ENCODE measurements at regions not wholly inside any gene's neighbourhood (a gene's known extent, or its start where the extent isn't known, plus 50 kb on each side); places are given as distances from the start of the nearest gene placed in this dataset.

DNA sequence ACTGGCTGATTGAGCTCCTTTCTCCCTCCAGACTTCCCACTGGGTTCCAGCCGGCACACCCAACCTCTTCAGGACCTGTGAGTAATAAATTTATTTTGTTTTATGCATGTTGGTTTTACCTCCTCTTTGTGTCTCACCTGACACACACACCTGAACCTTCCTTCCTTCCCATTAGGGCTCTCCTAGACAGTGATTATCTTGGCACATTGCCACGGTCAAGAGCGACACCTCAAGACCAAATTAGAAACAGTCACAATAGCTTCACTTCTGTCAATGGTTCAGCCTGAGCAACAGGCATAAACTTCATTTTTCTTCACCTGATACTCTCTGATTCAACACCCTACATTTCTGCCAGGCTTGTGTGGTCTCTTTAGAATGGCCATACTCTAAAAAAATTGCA is 296.3 kb upstream of the SMARCA2 start:
- DNase-seq (ENCODE audit: insufficient read length) (no peak), FAIRE-seq (no peak)
- TF ChIP-seq POLR2AphosphoS5 (IDR thresholded peaks at IDR 0.05; ENCODE audit: low read depth, low read length) (no peak), POLR2A (IDR thresholded peaks at IDR 0.05; ENCODE audit: low read depth, low read length) (no peak), TAF1 (IDR thresholded peaks at IDR 0.05; ENCODE audit: borderline replicate concordance, low read depth, low read length) (no peak)

GRCh38 chr9:1721196-1721595 is 294.0 kb upstream of the SMARCA2 start:
- no peak for TF ChIP-seq POLR2A (IDR thresholded peaks at IDR 0.05; ENCODE audit: low read depth, low read length)
- FAIRE-seq (no peak), DNase-seq (ENCODE audit: insufficient read length) (no peak)

DNA sequence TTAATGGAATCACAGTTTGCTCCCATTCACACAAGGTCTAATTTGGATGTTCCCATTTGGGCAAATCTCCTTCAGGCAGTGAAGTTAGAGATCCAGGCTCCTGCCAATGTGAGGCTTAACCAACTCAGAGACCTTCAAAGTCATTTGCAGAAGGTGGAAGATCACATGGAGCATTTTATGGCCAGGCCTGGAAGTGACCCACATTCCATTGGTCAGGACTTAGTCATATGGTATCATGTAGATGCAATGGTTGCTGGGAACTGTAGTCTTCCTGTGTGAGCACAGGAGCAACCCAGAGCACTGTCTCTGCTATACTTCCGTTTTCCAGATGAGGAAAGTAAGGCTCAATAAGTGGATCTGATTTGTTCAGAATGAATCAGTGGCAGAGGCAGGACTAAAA is 292.7 kb upstream of the SMARCA2 start:
- DNase-seq (ENCODE audit: insufficient read length) (no peak), FAIRE-seq (peak; percentile 46)
- TF ChIP-seq POLR2A (IDR thresholded peaks at IDR 0.05; ENCODE audit: low read depth, low read length) (no peak), TAF1 (IDR thresholded peaks at IDR 0.05; ENCODE audit: borderline replicate concordance, low read depth, low read length) (no peak), POLR2AphosphoS5 (IDR thresholded peaks at IDR 0.05; ENCODE audit: low read depth, low read length) (no peak)

- no peak for TF ChIP-seq POLR2AphosphoS5 (IDR thresholded peaks at IDR 0.05; ENCODE audit: low read depth, low read length)
- no peak for FAIRE-seq
- DNase-seq (ENCODE audit: insufficient read length) = no peak
Observed at GRCh38 chr9:1723522-1724015, 291.6 kb upstream of the SMARCA2 start.

DNA sequence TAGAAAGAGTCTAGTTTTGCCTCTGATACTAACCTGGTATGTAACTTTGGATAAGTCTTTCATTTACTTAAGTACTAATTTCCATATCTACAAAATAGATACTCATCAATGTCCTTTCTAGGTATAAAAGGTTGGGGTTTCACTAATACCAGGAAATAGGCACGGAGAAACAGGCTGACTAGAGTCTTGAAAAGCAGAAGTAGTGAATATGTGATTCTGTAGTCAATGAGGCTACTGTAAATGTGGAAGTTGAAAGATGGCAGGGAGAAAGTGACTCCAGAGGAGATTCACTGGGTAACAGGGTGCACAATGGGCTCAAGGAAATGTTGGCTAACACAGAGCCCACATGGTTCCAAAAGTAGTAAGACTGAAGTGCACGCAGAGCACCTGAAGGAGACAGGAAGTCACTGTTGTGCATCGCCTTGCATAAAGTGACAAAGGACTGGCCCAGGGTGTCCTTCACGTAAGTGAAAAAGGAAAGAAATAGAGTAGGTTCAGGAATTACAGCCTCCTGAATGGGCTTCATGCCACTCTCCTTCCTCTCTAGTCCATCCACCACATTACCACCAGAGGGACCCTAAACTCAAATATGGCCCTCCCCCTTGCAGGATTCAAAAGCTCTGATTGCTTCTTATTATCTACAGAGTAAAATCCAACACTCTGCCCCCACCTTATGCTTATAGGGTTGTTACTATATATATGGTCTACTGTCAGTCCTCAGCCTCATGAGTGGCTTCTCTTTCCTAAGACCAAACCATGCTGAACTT is 288.0 kb upstream of the SMARCA2 start:
- peak; percentile 42 for FAIRE-seq
- DNase-seq (ENCODE audit: insufficient read length) = no peak
- no peak for TF ChIP-seq POLR2AphosphoS5 (IDR thresholded peaks at IDR 0.05; ENCODE audit: low read depth, low read length)

GRCh38 chr9:1729631-1730030 is 285.5 kb upstream of the SMARCA2 start:
- no peak for DNase-seq (ENCODE audit: insufficient read length)
- FAIRE-seq = no peak
- TF ChIP-seq TAF1 (IDR thresholded peaks at IDR 0.05; ENCODE audit: borderline replicate concordance, low read depth, low read length) = no peak
- TF ChIP-seq POLR2A (IDR thresholded peaks at IDR 0.05; ENCODE audit: low read depth, low read length) = no peak
- TF ChIP-seq POLR2AphosphoS5 (IDR thresholded peaks at IDR 0.05; ENCODE audit: low read depth, low read length) = no peak

GRCh38 chr9:1732670-1733069 is 282.5 kb upstream of the SMARCA2 start:
- TF ChIP-seq POLR2A (IDR thresholded peaks at IDR 0.05; ENCODE audit: low read depth, low read length) (no peak), TAF1 (IDR thresholded peaks at IDR 0.05; ENCODE audit: borderline replicate concordance, low read depth, low read length) (no peak)
- DNase-seq (ENCODE audit: insufficient read length) = no peak
- no peak for FAIRE-seq

DNA sequence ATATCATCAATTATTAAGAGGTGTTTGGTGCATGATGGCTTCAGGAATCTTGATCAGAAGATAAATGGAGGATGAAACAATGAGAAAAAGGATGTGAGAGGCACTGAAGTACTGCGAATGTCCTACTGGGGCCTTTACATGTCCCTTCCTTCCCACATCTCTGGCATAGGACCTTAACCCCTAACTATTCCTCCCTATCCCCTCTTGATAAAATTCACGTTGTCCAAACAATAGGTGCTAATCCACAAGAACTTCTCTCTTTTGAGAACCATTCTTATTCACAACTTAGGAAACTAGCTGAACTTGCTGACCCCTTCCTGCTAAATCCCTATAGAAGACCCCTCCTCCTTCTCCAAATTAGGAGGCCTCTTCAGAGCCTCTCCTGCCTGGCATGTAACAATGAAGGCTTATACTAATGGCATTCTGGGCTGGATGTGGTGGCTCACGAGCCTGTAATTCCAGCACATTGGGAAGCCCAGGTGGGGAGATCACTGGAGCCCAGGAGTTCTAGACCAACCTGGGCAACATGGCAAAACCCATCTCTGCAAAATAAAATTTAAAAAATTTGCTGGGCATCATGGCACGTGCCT is 276.5 kb upstream of the SMARCA2 start:
- FAIRE-seq (no peak), DNase-seq (ENCODE audit: insufficient read length) (no peak)
- TF ChIP-seq TAF1 (IDR thresholded peaks at IDR 0.05; ENCODE audit: borderline replicate concordance, low read depth, low read length) (no peak), POLR2A (IDR thresholded peaks at IDR 0.05; ENCODE audit: low read depth, low read length) (no peak), POLR2AphosphoS5 (IDR thresholded peaks at IDR 0.05; ENCODE audit: low read depth, low read length) (no peak)

- DNase-seq (ENCODE audit: insufficient read length) = no peak
- no peak for FAIRE-seq
- TF ChIP-seq TAF1 (IDR thresholded peaks at IDR 0.05; ENCODE audit: borderline replicate concordance, low read depth, low read length) (no peak), POLR2AphosphoS5 (IDR thresholded peaks at IDR 0.05; ENCODE audit: low read depth, low read length) (no peak), POLR2A (IDR thresholded peaks at IDR 0.05; ENCODE audit: low read depth, low read length) (no peak)
Observed at GRCh38 chr9:1743121-1743960, 271.8 kb upstream of the SMARCA2 start.

DNA sequence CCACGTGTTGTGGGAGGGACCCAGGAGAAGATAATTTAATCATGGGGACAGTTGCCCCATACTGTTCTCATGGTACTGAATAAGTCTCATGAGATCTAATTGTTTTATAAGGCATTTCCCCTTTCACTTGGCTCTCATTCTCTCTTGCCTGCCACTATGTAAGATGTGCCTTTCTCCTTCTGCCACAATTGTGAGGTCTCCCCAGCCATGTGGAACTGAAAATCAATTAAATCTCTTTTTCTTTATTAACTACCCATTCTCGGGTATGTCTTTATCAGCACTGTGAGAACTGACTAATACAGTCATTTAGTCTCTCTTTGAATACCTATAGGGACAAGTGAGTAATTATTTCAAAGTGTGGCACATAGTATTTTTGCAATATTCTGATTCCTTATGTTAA is 269.2 kb upstream of the SMARCA2 start:
- no peak for FAIRE-seq
- TF ChIP-seq TAF1 (IDR thresholded peaks at IDR 0.05; ENCODE audit: borderline replicate concordance, low read depth, low read length) = no peak
- TF ChIP-seq POLR2A (IDR thresholded peaks at IDR 0.05; ENCODE audit: low read depth, low read length) = no peak
- TF ChIP-seq POLR2AphosphoS5 (IDR thresholded peaks at IDR 0.05; ENCODE audit: low read depth, low read length) = no peak

GRCh38 chr9:1747417-1747967 is 267.7 kb upstream of the SMARCA2 start:
- DNase-seq (ENCODE audit: insufficient read length) = no peak
- TF ChIP-seq POLR2A (IDR thresholded peaks at IDR 0.05; ENCODE audit: low read depth, low read length) (no peak), TAF1 (IDR thresholded peaks at IDR 0.05; ENCODE audit: borderline replicate concordance, low read depth, low read length) (no peak), POLR2AphosphoS5 (IDR thresholded peaks at IDR 0.05; ENCODE audit: low read depth, low read length) (no peak)
- FAIRE-seq = peak; percentile 44

More for the DNA sequence above, 269.2 kb upstream of the SMARCA2 start:
- DNase-seq (ENCODE audit: insufficient read length) = no peak

DNA sequence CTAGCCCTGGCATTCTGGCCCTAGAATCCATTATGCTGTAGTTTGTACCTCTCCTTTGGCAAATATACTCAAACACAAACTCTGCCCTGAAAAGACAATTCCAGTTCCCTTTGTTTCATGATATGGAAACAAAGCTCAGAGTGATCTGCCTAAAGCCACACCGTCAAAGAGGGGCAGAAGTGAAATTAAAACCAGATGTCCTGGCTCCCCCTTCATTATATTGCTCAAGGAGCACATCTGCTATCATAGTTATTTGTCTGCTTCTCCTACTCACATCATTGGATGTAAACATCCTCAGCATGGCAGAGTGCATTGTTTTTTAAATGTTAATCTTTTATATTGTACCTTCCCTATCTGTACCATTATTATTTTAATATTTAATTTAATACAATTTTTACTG is 266.7 kb upstream of the SMARCA2 start:
- DNase-seq (ENCODE audit: insufficient read length) (no peak), FAIRE-seq (no peak)
- TF ChIP-seq TAF1 (IDR thresholded peaks at IDR 0.05; ENCODE audit: borderline replicate concordance, low read depth, low read length) = no peak
